ENCODE measurements at regions not wholly inside any gene's neighbourhood (a gene's known extent, or its start where the extent isn't known, plus 50 kb on each side); places are given as distances from the start of the nearest gene placed in this dataset.
"Not testable (repeated sequence)": the region's sequence is repeated elsewhere in the genome, so short reads cannot be mapped to it uniquely, and the experiment has no call there.

DNA sequence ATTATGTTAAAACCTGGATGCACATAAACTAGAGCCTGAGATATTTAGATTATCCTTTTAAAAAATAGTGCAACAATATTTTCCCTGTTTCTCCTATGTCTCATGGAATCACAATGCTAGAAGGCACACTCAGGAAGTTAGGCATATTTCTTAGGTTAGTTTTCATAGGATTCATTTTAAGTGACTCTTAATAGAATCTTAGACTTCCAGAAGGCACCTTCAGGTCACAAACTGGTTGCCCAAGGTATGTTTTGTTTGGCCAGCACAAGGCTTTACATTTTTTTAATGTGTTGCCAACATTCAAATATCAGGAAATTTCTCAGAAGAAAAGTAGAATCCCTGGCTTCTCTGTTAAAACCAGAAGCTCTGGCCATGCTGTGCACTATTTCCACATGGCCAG is 129.3 kb downstream of the LNPK start:
- peak; percentile 7 to 12 for DNase-seq (ENCODE audit: low read depth in 2 of 2)

DNA sequence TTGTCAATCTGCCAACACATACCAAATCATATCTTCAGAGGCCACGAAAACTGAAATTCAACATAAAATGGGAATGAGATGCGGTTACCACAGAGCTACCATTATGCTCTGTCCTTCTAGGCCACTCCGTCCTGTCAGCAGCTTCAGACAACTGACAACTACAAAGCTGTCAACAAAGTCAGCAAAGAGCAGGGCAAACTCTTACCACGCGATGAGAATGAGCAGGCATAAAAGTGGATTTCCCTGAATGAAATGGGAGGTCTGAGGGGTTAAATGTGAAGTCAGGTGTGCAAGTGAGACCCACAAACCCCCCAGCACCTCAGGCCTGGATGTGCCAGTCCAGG is 130.1 kb downstream of the LNPK start:
- DNase-seq (ENCODE audit: low read depth in 2 of 2) = no peak

DNA sequence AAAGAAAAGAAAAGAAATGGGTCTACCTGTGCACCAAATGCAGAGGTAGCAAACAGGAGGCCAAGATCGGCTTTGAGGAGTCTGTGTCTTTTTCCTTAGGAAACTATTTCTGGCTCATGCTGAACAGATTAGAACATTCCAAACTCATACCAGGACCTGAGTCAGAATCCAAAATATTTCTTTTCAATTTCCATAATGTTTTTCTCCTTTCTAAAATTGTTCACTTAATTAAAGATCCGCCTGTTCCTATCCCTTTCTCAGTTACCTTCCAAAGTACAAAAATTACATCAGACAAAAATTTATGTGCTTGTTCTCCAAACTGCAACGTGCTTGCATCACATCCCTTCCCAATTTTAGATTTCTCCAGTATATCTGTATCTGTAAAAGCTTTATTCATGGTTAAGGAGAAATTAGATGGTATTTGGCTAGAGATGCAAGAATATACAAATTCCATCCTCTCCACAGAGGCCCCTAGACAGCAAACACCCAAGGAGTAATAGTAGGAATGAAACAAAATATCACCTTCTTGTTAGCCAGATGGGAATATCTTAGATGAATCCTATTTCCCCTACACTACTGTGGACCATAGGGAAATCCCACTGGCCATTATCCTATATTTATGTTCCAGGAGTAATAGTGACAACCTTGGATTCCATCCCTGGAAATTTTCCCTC is 130.6 kb downstream of the LNPK start:
- peak; percentile 54 to 59 for DNase-seq (ENCODE audit: low read depth in 2 of 2)

DNA sequence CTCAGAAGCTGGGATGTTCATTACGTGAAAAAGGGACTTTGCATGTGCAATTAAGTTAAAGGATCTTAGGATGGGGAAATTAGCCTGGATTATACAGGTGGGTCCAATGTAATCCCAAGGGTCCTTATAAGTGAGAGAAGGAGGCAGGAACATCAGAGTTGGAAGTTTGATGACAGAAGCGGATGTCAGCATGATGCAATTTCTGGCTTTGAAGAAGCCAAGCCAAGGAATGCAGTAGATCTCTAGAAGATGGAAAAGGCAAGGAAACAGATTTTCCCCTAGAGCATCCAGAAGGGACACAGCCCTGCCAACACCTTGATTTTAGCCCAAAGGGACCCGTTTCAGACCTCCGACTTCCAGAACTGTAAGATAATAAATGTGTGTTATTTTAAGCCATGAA is 136.4 kb downstream of the LNPK start:
- DNase-seq (ENCODE audit: low read depth in 2 of 2) = no peak

DNA sequence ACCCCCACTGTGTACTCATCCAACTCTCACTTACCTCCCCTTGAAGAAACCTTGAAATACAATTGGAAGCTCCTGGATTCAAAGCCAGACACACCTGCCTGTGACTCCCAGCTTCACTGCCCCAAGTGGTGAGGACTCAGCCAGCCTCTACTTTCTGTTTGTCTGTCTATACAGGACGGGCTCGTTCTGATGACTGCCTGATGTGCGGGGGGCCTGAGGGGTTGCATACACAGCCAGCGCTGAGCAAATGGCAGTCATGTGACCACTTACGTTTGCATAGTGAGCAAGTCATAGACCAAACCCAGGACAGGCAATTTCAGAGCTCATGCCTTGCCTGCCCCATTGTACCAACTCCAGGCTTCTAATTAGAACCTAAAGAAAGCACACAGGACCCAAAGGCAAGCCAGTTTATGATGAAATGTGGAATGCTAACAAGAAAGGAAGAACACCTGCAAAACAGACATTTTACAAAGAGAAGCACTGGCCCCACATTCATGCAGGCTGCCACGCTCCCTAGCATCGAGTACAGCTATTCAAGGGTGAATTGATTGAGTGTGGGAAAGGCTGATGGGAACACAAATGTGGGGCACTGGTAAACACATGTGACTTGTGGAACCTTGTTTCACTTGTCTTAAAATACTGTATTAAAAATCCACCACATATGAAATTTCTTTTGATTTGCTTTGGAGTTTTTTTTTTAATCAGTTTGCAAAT is 137.8 kb downstream of the LNPK start:
- no peak for DNase-seq (ENCODE audit: low read depth in 2 of 2)

DNA sequence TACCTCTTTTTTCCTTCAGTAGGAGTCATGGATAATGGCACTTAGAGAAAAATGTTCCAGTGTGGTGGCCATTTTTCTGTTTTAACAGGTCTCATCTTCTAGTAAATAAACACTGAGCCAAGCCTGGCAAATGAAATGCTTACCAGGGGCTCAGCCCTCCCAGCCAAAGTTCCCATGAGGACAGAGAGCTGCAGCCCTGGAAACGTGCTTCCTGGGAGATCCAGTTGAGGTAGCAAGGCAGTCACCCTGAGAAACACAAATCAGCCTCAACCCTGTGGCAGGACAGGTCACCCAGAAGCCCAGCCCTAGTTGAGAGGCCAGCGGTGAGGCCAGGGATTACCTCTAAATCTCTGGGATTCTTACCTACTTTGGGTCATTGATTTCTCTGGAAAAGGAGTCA is 140.1 kb downstream of the LNPK start:
- no peak for DNase-seq (ENCODE audit: low read depth in 2 of 2)

DNA sequence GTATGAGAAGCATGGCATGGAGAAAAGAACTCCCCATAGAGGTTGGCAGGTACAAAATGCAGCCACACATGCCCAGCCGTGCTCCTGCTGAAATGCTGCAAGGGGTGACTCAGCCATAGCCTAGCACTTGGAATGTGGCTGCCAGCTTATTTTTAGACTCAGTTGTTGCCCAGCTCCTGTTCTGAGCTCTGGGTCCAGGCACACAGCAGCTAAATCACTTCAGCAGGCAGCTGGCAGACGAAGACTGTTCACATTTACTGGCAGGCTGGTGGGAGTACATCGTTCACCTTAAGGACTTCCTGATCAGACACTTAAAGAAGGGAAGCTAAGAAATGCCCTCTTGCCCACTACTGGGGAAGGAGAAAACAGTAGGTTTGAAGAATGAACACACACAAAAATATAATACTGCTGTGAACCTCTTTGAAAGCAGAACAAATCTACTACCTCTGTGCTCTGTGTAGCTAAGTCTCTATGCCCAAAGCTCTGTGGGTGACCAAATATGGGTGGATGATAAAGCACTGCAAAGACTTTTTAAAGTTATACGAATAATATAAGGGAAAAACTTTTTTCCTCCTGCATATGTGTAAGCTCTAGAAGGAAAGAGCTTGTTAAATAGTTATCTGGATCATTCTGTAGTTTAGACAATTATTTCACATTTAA is 146.1 kb downstream of the LNPK start:
- DNase-seq (ENCODE audit: low read depth in 2 of 2) = no peak

DNA sequence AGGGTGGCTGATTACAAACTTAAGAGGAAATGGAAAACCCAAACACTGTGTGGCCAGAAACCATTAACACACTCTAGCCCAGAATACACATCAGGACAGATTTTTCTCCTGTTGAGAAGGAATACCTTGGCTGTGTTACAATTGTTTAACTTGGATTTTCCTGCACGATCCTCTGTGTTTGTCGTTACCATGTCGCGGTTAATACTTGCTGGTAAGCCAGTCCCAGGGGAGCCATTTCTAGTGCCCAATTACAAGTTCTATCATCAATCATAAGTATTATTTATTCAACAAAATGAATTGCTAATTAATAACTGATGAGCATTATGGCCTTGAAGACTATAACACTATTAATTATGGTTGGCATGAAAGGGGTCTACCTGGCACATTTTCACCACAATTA is 146.8 kb downstream of the LNPK start:
- no peak for DNase-seq (ENCODE audit: low read depth in 2 of 2)

DNA sequence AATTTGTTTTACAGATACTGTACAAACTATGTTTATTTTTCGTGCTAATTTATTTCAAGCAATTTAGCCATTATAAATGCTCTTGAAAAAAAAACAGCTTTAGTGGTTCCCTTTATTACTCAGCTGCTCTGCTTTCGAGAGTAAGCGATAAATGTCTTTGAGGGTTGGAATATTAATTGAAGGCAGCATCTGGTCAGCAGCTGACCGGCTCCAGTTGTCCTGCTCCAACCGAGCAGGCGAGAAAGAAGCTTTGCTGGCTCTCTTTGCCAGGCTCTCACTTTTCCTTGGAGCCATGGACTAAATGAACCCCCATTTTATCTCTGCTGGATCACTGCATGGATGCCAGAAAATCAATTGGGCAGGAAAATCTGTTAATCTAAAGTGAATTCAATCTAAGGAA is 147.4 kb downstream of the LNPK start:
- DNase-seq (ENCODE audit: low read depth in 2 of 2) = no peak

DNA sequence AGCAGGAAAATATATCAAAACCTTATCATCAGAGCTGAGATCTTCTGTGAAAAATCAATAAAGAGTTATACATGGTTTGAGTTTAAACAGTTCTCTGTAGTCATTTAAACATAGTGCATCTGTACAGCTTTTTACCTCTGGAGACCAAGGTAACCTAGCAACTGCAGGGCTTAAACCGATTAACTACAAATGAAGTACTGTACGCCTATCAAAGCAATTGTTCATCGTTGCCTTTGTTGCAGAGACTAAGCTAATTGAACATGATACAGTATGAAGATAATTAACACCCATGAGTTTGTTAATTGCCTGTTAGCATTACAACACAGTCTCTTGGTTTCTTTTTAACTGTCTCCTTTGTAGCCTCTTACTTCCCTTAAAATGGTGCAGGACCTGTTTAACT is 147.9 kb downstream of the LNPK start:
- DNase-seq (ENCODE audit: low read depth in 2 of 2) = no peak

DNA sequence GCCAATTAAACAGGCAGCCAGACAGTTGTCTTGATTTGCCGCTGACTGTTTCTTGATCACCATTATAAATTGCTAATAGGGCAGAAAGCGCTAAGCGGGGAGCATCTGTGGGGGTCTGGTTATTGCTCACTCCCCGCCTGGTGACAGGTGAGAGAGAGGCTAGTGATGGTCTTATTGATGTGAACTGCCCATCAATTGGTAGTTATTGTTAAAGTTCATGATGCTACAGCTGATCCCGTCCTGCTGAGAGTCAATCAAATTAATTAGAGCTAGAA is 148.5 kb downstream of the LNPK start:
- DNase-seq (ENCODE audit: low read depth in 2 of 2) = no peak

DNA sequence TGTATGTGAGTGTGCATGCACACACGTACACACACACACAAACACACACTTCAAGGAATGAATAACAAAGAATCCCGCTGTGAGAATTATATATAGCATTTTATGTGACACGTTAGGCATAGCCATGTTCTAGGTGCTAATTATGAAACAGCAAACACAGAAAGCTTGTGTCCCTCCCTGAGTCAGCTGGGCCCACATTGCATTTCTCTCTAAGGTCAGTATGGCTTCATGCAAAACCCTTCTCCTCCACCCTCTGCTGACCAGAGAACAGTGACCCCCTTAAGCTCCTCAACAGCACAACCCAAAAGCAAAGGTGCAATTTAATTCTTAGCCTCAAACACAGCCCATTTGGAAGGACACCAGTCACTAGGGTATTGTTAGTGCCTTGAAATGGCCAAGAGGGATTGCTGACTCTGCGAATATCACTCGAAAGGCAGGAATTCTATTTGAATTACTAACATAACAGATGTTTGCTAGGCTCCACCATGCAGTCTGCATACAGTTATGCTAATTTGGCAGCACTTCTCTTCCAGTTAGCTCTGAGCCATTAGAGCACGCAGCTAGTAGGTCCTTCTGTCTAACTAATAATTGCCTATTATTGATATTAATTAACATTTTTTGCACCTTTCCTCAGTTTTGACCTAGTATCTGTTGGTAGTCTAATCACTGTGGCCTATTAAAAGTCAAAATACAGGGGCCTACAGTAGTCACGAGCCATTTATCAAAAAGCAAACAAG is 149.0 kb downstream of the LNPK start:
- DNase-seq (ENCODE audit: low read depth in 2 of 2) = no peak

DNA sequence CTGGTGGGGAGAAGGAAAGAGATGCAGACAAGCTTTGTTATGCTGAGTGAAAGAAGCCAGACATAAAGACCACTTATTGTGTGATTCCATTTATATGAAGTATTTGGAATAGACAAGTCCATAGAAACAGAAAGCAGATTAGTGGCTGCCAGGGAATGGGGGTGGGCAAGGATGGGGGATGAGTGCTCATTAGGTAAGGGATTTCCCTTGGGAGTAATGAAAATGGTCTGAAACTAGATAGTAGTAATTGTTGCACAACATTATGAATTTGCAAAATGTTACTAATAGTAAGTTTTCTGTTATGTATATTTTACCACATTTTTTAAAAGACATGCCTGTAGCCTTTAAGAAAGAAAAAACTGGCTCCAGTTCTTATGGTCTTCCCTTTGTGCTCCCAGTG is 154.9 kb downstream of the LNPK start:
- DNase-seq (ENCODE audit: low read depth in 2 of 2) = peak; percentile 43 to 48

DNA sequence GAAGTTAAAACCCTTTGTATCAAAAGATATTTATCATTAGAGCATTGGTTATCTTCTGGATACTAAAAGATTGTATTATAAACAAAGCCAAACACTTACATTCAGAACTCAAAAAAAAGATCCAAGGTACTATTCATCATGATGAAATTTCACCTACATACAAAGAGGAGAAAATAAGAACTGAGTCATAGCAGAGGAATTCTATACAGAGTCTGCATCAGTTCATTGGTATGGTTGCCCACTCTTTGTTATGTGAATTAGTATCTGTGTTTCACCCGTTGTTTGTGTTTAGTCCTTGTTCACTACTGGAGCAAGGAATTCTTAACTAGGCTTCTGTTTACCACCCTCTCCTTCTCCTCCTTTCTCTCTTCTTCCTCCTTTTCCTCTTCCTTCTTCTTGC is 157.9 kb downstream of the LNPK start:
- peak; percentile 44 to 58 for DNase-seq (ENCODE audit: low read depth in 2 of 2)

DNA sequence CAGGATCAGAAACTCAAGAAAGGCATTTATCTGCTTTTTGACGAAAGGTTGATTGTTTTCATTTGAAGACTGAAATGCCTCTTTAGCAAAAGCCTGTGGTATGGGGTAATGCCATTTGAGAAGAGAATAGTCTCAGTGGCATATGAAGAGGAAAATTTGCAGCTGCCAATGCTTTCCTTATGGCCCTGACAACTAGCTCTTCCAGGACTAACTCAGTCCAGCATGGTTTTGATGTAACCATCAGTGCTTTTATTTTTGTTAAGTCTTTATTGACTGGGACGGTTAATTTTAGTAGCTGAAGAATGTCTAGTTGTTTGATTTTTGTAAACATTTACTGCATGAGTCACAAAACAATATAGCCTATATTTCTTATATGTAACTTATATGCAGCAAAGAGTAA is 158.4 kb downstream of the LNPK start:
- no peak for DNase-seq (ENCODE audit: low read depth in 2 of 2)

DNA sequence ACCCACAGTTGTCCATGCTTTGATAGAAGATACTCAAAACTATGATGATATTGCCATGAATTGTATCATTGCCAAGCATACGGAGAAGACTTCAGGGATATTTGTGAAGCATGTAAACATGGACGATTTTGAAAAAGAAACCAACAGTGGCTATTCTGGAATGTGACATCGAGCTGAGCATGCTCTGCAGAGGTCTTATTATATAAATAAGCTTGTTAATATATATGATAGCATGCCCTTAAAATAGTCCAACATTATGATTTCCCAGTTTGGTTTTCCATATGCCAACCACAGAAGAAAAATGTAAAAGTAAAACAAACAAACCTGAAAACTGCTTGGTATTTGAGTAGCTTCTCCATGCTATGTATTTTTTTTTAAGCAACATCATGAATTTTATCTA is 159.1 kb downstream of the LNPK start:
- no peak for DNase-seq (ENCODE audit: low read depth in 2 of 2)

DNA sequence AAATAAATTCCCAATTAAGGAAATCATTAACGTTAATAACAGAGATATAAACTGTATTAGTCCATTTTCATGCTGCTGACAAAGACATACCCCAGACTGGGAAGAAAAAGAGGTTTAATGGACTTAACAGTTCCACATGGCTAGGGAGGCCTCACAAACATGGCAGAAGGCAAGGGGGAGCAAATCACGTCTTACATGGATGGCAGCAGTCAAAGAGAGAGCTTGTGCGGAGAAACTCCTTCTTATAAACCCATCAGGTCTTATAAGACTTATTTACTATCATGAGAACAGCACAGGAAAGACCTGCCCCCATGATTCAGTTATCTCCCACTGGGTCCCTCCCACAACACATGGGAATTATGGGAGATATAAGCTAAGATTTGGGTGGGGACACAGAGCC is 161.3 kb downstream of the LNPK start:
- not testable (repeated sequence) for DNase-seq (ENCODE audit: low read depth in 2 of 2)

DNA sequence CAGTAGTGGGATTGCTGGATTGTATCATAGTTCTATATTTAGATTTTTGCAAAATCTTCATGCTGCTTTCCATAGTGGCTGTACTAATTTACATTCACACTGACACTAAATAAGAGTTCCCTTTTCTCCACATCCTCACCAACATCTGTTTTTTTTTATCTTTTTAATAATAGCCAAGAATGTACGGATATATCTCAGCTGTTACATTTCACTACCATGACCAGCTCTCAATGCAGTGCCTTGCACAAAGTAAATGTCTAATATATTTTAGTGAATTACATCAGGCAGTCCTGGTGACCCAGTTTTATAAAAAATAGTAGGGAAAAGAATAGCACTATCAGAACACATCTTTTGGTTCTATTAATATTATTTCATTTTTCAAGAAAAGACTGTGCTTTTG is 161.8 kb downstream of the LNPK start:
- peak; percentile 56 to 63 for DNase-seq (ENCODE audit: low read depth in 2 of 2)

DNA sequence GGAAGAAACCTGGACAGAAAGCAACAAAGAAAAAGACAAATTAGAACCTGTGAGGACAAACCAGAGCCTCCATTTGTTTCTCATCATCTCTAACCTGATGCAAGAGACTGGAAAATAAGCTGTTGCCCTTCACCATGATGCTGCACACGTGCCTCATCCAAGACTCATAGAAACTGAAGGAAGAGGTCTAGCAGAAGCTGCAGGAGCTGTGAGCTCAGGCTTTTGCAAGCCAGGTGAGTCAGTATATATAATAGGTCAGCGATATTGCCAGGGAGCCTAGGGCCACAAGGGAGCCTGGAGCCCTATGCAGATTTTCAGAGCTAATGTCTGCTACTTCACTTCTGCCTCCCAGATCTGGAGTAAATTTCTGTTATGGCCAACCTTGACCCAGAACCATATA is 163.1 kb downstream of the LNPK start:
- no peak for DNase-seq (ENCODE audit: low read depth in 2 of 2)

DNA sequence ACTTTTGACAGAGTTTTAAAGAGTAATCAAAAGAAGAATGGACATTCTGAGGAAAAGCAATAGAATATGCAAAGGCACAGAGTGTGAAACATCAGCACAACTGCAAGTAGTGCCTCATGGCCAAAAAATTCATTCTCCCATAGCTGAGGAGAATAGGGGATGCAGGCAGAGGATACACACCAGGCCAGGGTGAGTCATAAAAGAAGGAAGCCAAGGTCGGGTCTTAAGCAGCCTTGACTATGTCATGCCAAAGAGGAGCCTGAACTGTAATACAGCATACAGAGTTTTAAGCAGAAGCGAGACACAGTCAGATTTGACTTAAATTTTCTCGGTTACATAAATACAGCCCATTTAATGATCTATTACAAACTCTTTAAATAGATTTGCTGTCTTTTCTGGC is 165.0 kb downstream of the LNPK start:
- DNase-seq (ENCODE audit: low read depth in 2 of 2) = peak; percentile 76 to 77

DNA sequence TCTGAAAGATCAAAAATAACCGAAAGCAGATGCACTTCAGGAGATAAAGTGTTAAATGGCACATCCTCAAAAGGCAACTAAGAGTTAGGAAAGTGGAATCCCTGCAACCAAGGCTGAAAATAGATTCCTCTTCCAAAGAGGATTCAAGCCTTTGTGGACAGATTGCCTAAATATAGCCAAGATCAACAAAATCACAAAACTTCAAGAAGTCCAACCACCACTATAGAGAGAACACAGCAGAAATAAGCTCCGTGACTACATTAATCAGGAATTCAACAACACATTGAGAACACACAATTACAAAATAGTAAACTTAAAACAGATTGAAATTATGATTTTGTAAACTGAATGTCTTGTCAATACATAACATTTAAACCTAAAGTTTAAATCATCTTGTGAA is 165.7 kb downstream of the LNPK start:
- peak; percentile 41 to 44 for DNase-seq (ENCODE audit: low read depth in 2 of 2)

DNA sequence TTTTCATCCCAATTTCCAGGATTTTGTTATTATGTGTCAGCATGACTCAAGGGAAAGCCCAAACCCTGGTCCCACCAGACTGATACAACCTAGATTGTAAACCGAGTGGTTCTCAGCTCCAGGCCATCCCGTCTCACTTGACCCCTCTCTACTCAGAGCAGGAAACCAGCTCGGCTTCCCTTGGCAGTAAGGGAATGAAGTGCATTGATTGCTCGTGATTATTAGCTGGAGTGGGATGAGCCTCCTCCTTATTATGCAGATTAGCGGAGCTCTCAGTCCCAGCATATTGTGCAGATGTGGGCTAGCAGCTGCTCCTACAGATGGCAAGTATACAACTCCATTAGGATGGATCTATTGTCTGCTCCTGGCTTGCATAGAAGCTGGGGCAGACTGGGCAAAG is 167.6 kb downstream of the LNPK start:
- no peak for DNase-seq (ENCODE audit: low read depth in 2 of 2)

DNA sequence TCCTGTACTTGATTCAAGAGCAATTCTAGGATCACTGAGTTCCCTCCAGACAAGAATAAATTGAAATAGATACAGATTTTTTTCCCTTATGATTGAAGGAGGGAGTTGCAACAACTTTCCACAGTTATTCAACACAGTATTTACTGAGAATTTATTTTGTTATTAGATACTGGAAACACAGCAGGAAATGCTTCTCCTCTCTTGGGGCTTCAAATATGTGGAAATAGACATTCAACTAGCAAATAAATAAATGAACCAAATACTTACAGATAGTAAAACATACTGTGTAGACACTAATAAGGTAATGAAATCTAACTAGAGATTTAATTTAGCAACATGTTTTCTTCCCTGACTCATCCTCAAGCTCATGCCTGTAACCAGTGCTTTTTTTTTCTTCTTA is 169.2 kb downstream of the LNPK start:
- DNase-seq (ENCODE audit: low read depth in 2 of 2) = peak in 1 of 2 experiments; percentile 39
